Uterus (tissue), 3 donors: ENCODE measurements at regions not wholly inside any gene's neighbourhood (a gene's known extent, or its start where the extent isn't known, plus 50 kb on each side); places are given as distances from the start of the nearest gene placed in this dataset.

Source experiments
- DNase-seq, 2 donors: peaks; one replicate each; pipeline ENCODE4 v3.0.0-alpha.2; 2019 to 2020
- H3K27ac ChIP-seq, 2 donors: fragments of 200-600 bp; sonication (generic); 1 replicate in 1 of 2; 2 replicates in 1 of 2; pipeline ENCODE4 v1.5.1; 2016 to 2018
- H3K27me3 ChIP-seq, 2 donors: fragments of 200-600 bp; sonication (generic); one replicate each; pipeline ENCODE4 v1.5.1; 2018 to 2019; ENCODE audit warnings: control low read depth in 1 of 2
- H3K36me3 ChIP-seq, 2 donors: fragments of 200-600 bp; sonication (generic); one replicate each; pipeline ENCODE4 v1.5.1; 2019; ENCODE audit warnings: control low read depth in 1 of 2
- H3K4me1 ChIP-seq, 2 donors: fragments of 200-600 bp; sonication (generic); one replicate each; pipeline ENCODE4 v1.5.1; 2018 to 2019; ENCODE audit warnings: control low read depth in 1 of 2
- H3K4me3 ChIP-seq, 2 donors: fragments of 200-600 bp; sonication (generic); 1 replicate in 1 of 2; 2 replicates in 1 of 2; pipeline ENCODE4 v1.5.1; 2018 to 2019; ENCODE audit warnings: mild to moderate bottlenecking in 1 of 2
- H3K9me3 ChIP-seq, 2 donors: fragments of 200-600 bp; sonication (generic); one replicate each; pipeline ENCODE4 v1.5.1; 2019; ENCODE audit warnings: control low read depth in 1 of 2
- POLR2A ChIP-seq, 2 donors: fragments of 450-650 bp; IDR thresholded peaks; one replicate each; pipeline ENCODE4 v1.6.1; 2016; ENCODE audit warnings: antibody characterized with exemption in 2 of 2, mild to moderate bottlenecking in 1 of 2, moderate library complexity in 1 of 2
- intact Hi-C: fragments of 100-400 bp; cut with DNase I; formaldehyde crosslinking; loops from one replicate; pipeline ENCODE4 v1.15.1; 2023; ENCODE audit warnings: low total_unique reads
- TF ChIP-seq, protein P1 (sequence below), 4 experiments: fragments of 200-600 bp in 2 of 4; fragments of 450-650 bp in 2 of 4; sonication (generic) in 2 of 4; IDR thresholded peaks; one replicate each; pipeline ENCODE4 v1.5.1; 2016 to 2019; ENCODE audit warnings: antibody characterized with exemption in 4 of 4, mild to moderate bottlenecking in 2 of 4, moderate library complexity in 1 of 4
- donor health status: DM: yes; HTN: yes; CAD: no.

DNA sequence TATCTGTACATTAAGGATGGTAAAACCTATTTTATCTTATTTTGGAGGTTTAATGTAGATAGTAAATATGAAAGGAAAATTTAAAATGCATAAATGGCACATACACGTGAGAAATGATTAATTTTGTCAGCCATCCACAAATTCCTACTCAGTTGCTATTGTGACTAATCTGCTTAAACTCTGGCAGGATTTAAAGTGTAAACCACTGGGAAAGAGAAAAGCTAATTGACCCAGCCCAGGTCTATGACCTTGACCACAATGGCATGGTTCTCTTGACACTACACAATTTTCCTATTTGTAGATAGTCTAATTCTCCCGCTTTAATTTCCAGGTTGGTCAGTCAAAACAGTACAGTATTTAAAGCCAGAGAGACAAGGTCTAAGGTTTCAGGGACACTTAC, 459.0 kb upstream of the KLF4 start:
- H3K4me1 ChIP-seq = no peaks in the 10 kb centered on the region
- H3K9me3 ChIP-seq = peaks cover 0 to 4% of the 10 kb centered on the region in 2 donors
- TF ChIP-seq, protein P1, sequence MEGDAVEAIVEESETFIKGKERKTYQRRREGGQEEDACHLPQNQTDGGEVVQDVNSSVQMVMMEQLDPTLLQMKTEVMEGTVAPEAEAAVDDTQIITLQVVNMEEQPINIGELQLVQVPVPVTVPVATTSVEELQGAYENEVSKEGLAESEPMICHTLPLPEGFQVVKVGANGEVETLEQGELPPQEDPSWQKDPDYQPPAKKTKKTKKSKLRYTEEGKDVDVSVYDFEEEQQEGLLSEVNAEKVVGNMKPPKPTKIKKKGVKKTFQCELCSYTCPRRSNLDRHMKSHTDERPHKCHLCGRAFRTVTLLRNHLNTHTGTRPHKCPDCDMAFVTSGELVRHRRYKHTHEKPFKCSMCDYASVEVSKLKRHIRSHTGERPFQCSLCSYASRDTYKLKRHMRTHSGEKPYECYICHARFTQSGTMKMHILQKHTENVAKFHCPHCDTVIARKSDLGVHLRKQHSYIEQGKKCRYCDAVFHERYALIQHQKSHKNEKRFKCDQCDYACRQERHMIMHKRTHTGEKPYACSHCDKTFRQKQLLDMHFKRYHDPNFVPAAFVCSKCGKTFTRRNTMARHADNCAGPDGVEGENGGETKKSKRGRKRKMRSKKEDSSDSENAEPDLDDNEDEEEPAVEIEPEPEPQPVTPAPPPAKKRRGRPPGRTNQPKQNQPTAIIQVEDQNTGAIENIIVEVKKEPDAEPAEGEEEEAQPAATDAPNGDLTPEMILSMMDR (IDR thresholded peaks at IDR 0.05) = no peak
- TF ChIP-seq POLR2A (IDR thresholded peaks at IDR 0.05) = no peak
- no peaks in the 10 kb centered on the region for H3K36me3 ChIP-seq
- DNase-seq = no peak
- intact Hi-C loops = no loop called here
- H3K27ac ChIP-seq = no peak overlapping the region
- no peak overlapping the region for H3K4me3 ChIP-seq
- H3K27me3 ChIP-seq = no peaks in the 10 kb centered on the region

GRCh38 chr9:107948086-107948485, 458.5 kb upstream of the KLF4 start:
- Histone ChIP-seq H3K4me1 (no peaks in the 10 kb centered on the region), H3K4me3 (no peak overlapping the region), H3K27me3 (no peaks in the 10 kb centered on the region), H3K27ac (no peak overlapping the region), H3K36me3 (no peaks in the 10 kb centered on the region), H3K9me3 (peaks cover 0 to 4% of the 10 kb centered on the region in 2 donors)
- no peak for TF ChIP-seq POLR2A (IDR thresholded peaks at IDR 0.05)
- TF ChIP-seq, protein P1 (IDR thresholded peaks at IDR 0.05) = no peak
- intact Hi-C loops = no loop called here
- DNase-seq = no peak

DNA sequence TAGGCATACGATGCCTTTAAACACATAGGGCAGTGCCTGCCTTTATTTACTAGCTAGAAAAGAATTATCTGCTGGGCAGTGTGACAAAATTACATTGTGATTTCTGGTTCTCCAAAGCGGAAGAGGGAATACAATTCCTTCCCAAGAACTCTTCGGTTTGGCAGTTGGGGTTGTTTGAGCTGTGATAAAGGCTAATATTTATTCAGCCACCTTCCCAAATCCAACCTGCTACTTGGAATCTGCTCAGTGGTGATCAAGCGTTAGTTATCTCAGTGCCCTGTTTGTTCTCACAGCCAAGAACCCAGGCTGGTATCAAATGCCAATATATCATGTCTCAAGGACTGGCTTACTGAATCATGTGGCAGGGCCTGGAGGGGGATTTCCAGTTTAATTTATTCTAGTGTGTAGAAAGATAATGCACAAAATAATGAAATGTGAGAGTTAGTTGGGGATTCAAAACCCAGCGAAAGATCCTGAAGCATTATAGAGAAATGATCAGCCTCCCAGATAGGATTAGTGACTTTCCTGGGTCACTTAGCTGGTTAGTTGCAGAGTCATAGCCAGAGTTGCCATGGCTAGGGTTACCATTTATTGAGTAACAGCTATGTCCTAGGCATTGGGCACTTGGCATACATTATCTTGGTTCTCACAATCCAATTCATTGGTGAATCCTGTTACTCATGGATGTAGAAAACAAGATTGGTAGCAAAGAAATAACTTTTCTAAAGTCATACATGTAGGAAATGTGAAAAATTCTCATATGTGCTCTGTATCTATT, 457.0 kb upstream of the KLF4 start:
- Histone ChIP-seq H3K4me1 (no peaks in the 10 kb centered on the region), H3K4me3 (no peak overlapping the region), H3K36me3 (no peaks in the 10 kb centered on the region), H3K27ac (no peak overlapping the region), H3K9me3 (peaks cover 0 to 4% of the 10 kb centered on the region in 2 donors), H3K27me3 (no peaks in the 10 kb centered on the region)
- no peak for DNase-seq
- intact Hi-C loops = no loop called here
- TF ChIP-seq, protein P1 (IDR thresholded peaks at IDR 0.05) = no peak
- no peak for TF ChIP-seq POLR2A (IDR thresholded peaks at IDR 0.05)

GRCh38 chr9:107945961-107946360, 456.4 kb upstream of the KLF4 start:
- H3K9me3 ChIP-seq = peaks cover 0 to 4% of the 10 kb centered on the region in 2 donors
- no peak for DNase-seq
- no peaks in the 10 kb centered on the region for H3K36me3 ChIP-seq
- H3K27ac ChIP-seq = no peak overlapping the region
- H3K4me1 ChIP-seq = no peaks in the 10 kb centered on the region
- intact Hi-C loops = no loop called here
- no peak for TF ChIP-seq POLR2A (IDR thresholded peaks at IDR 0.05)
- TF ChIP-seq, protein P1 (IDR thresholded peaks at IDR 0.05) = no peak
- no peak overlapping the region for H3K4me3 ChIP-seq
- no peaks in the 10 kb centered on the region for H3K27me3 ChIP-seq

DNA sequence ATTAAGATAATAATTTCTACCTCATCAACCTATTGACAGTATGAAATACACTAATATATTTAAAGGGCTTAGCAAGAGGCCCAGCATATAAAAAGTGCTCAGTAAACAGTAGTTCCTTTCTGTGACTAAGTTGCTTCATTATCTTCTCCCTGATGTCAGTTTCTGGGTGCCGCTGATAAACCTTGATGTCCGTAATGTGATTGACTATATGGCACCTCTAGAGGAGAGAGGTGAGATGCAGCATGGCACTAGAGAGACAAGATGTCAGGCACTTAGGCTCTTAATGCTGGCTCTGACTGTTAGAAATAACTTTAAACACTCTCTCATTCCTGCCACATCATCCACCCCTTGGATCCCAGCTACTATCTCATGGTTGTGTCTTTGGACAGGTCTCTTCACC, 455.9 kb upstream of the KLF4 start:
- intact Hi-C loops = no loop called here
- H3K4me1 ChIP-seq = no peaks in the 10 kb centered on the region

More for the DNA sequence above, 455.9 kb upstream of the KLF4 start:
- no peaks in the 10 kb centered on the region for H3K27me3 ChIP-seq
- TF ChIP-seq, protein P1 (IDR thresholded peaks at IDR 0.05) = no peak
- TF ChIP-seq POLR2A (IDR thresholded peaks at IDR 0.05) = no peak
- H3K4me3 ChIP-seq = no peak overlapping the region
- DNase-seq = no peak
- H3K9me3 ChIP-seq = peaks cover 0 to 1% of the 10 kb centered on the region in 2 donors
- no peak overlapping the region for H3K27ac ChIP-seq
- H3K36me3 ChIP-seq = no peaks in the 10 kb centered on the region
